GM12864 (cell line): ENCODE measurements at regions not wholly inside any gene's neighbourhood (a gene's known extent, or its start where the extent isn't known, plus 50 kb on each side); places are given as distances from the start of the nearest gene placed in this dataset.

Experiments used
- DNase-seq: peaks from one replicate; pipeline ENCODE4 v3.0.0-alpha.2; 2011; ENCODE audit warnings: low read depth
- H3K4me3 ChIP-seq: 2 replicates; pipeline ENCODE4 v1.5.1; 2011; ENCODE audit warnings: mild to moderate bottlenecking, low read depth, low read length, control low read depth
- TF ChIP-seq, protein P1 (sequence below): IDR thresholded peaks from 2 replicates; pipeline ENCODE4 v1.5.1; 2011; ENCODE audit warnings: low read depth, mild to moderate bottlenecking, moderate library complexity, low read length, control low read depth, inconsistent platforms; ENCODE audit errors: missing control alignments

DNA sequence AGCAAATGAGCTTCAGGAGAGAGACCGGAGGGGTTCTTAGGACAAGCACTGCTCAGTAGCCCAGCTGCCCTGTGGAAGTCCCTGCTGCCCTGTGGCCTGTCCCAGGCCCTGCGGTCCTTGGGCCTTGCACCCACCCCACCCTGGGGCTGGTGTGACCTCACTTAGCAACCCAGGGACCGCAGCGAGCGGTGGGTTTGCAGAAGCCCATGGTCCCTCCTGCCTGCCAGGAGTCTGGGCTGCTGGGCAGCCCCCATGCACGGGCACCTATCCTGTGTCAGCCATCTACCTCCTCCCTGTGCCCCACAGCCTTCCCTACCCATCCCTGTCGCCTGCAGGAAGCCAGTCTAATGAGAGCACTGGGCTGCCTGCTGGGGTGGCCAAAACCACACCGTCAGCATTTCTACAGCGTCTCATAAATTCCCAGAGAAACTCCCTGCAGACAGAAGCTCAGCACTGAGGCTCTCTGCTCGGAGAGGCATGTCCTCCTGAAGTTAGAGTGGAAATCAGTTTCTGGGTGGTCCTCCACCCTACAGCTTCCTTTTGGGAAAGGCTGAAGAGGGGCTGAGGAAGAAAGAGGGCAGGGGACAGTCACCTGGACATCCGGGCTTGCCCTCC is 231.1 kb upstream of the HS6ST1 start:
- H3K4me3 ChIP-seq = no peak overlapping the region
- no peak for DNase-seq
- TF ChIP-seq, protein P1, sequence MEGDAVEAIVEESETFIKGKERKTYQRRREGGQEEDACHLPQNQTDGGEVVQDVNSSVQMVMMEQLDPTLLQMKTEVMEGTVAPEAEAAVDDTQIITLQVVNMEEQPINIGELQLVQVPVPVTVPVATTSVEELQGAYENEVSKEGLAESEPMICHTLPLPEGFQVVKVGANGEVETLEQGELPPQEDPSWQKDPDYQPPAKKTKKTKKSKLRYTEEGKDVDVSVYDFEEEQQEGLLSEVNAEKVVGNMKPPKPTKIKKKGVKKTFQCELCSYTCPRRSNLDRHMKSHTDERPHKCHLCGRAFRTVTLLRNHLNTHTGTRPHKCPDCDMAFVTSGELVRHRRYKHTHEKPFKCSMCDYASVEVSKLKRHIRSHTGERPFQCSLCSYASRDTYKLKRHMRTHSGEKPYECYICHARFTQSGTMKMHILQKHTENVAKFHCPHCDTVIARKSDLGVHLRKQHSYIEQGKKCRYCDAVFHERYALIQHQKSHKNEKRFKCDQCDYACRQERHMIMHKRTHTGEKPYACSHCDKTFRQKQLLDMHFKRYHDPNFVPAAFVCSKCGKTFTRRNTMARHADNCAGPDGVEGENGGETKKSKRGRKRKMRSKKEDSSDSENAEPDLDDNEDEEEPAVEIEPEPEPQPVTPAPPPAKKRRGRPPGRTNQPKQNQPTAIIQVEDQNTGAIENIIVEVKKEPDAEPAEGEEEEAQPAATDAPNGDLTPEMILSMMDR = no peak

DNA sequence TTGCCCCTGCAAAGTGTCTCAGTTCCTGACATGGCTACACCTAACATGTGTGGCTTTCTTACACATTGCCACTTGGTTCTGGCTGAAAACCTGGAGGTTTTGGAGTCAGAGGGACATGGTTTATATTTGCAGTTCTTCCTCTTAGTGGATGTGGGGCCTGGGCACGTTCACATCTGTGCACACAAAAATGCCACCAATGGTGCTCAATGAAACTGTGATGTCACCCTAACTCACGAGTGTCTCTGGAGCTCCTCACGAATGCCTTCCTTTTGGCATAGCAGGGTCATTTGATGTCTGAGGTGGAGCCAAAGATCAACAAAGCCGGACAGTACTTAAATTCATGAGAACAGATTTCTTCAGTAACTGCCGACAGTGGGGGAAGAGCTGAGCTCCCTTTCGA is 231.7 kb upstream of the HS6ST1 start:
- H3K4me3 ChIP-seq = no peak overlapping the region
- DNase-seq = no peak
- TF ChIP-seq, protein P1 = no peak

DNA sequence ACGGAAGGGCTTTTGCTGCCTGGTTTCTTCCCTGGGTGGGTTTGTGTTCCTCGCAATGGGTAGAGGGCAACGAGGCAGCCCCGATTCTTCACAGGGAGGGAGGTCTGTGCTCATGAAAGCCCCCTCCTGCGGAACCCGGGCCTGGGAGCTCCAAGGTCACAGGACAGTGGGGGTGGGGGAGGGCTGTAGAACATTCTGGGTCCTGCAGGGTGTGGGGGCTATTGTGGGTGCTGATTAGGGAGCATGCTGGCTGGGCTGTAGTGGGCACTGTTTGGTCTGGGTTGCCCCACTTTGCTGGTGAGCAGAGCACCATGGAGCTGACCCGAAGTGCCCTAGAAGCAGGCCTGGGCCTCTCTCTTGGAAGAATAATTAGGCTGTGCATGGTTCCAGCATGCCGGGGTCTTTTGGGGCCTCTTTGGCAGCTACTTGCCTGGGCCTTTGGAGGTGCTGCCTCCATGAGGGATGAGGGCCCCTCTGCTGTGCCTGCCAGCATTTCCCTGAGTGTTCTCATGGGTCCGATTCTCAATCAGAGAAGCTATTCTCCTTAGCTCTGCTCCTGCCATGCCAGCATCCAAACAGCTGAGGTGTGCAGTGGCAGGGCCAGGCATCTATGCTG is 232.2 kb upstream of the HS6ST1 start:
- TF ChIP-seq, protein P1 = no peak
- DNase-seq = no peak
- H3K4me3 ChIP-seq = no peak overlapping the region

DNA sequence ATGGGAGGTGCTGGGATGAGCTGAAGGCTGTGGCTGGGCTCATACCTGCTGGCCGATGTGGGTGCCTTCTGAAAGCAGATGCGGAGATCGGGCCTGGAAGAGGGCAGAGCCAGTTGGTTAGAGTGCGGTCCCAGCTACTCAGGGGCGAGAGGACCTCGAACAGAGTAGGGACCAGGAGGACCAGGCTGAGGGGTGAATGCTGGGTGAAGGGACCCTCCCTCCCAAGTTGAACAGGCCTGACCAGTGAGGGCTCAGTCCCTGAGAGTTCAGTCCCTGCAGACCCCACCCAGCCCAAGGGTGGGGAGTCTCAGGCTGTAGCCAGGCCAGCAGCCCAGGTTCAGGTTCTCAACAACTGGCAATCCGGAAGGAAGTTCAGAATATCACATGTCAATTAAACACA is 232.8 kb upstream of the HS6ST1 start:
- no peak overlapping the region for H3K4me3 ChIP-seq
- no peak for DNase-seq
- TF ChIP-seq, protein P1 = no peak

DNA sequence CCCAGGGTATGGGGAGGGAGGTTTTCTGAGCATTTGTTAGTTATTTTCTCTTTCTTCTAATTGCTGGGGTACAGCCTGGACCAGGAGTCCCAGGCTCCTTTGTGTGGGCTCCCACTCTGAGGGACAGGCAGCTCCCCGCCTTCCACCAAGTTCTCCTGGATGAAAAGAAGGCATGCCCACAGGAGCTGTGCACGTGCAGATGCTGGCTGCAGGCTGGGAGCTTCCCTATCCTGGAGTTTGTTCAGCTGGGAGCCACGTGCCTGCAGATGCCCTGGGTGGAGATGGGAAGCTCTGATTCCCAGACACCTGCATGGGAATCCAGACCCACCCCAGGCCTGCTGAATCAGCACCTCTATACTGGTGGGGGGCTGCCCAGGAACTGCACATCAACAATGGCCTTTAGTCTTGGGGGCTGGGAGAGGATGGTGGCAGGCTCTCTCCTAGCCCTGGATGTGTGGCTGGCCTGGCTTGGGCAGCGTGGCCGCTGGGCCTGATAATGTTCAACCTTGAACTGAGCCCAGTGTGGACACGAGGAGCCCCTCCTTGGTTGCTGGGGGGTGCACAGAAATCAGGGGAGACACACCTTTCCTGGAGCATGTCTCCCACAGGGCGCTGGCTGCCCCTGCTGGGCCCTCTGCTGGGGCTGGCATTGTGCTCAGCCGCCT is 233.6 kb upstream of the HS6ST1 start:
- TF ChIP-seq, protein P1 = no peak
- no peak overlapping the region for H3K4me3 ChIP-seq
- no peak for DNase-seq

- DNase-seq = no peak
- H3K4me3 ChIP-seq = no peak overlapping the region
- TF ChIP-seq, protein P1 = no peak
Observed at GRCh38 chr2:128552806-128553551, 234.3 kb upstream of the HS6ST1 start.
